ENCODE measurements at regions not wholly inside any gene's neighbourhood (a gene's known extent, or its start where the extent isn't known, plus 50 kb on each side); places are given as distances from the start of the nearest gene placed in this dataset.
"Not testable (repeated sequence)": the region's sequence is repeated elsewhere in the genome, so short reads cannot be mapped to it uniquely, and the experiment has no call there.

- H3K9ac ChIP-seq (ENCODE audit: low read depth, low read length), result no peak overlapping the region
- H3K4me1 ChIP-seq (ENCODE audit: insufficient read depth, low read length), result peaks cover 11% of the 10 kb centered on the region
- no peak overlapping the region for H3K27ac ChIP-seq (ENCODE audit: low read length)
Observed at GRCh38 chr2:145753041-145753608, 1233.2 kb upstream of the ZEB2 start.

GRCh38 chr2:145752091-145752806 lies 1232.3 kb upstream of the ZEB2 start:
- no peak overlapping the region for H3K9ac ChIP-seq (ENCODE audit: low read depth, low read length)
- no peaks in the 10 kb centered on the region for H3K27me3 ChIP-seq (ENCODE audit: insufficient read depth, low read length)
- no peaks in the 10 kb centered on the region for H3K36me3 ChIP-seq (ENCODE audit: insufficient read depth, low read depth, low read length)
- H3K27ac ChIP-seq (ENCODE audit: low read length), result no peak overlapping the region
- H3K9me3 ChIP-seq (ENCODE audit: insufficient read depth, low read depth, low read length), result no peaks in the 10 kb centered on the region
- H3K4me3 ChIP-seq (ENCODE audit: low read length), result no peak overlapping the region
- peaks cover 11% of the 10 kb centered on the region for H3K4me1 ChIP-seq (ENCODE audit: insufficient read depth, low read length)

More at GRCh38 chr2:145753041-145753608, 1233.2 kb upstream of the ZEB2 start:
- Histone ChIP-seq H3K4me3 (ENCODE audit: low read length) (no peak overlapping the region), H3K9me3 (ENCODE audit: insufficient read depth, low read depth, low read length) (no peaks in the 10 kb centered on the region), H3K27me3 (ENCODE audit: insufficient read depth, low read length) (no peaks in the 10 kb centered on the region), H3K36me3 (ENCODE audit: insufficient read depth, low read depth, low read length) (no peaks in the 10 kb centered on the region)

GRCh38 chr2:145751629-145752028 lies 1231.7 kb upstream of the ZEB2 start:
- no peaks in the 10 kb centered on the region for H3K27me3 ChIP-seq (ENCODE audit: insufficient read depth, low read length)
- no peaks in the 10 kb centered on the region for H3K36me3 ChIP-seq (ENCODE audit: insufficient read depth, low read depth, low read length)
- H3K4me3 ChIP-seq (ENCODE audit: low read length), result no peak overlapping the region
- no peaks in the 10 kb centered on the region for H3K9me3 ChIP-seq (ENCODE audit: insufficient read depth, low read depth, low read length)
- no peak overlapping the region for H3K27ac ChIP-seq (ENCODE audit: low read length)
- no peak overlapping the region for H3K9ac ChIP-seq (ENCODE audit: low read depth, low read length)
- H3K4me1 ChIP-seq (ENCODE audit: insufficient read depth, low read length), result peaks cover 11% of the 10 kb centered on the region

GRCh38 chr2:145751155-145751554 lies 1231.2 kb upstream of the ZEB2 start:
- no peaks in the 10 kb centered on the region for H3K9me3 ChIP-seq (ENCODE audit: insufficient read depth, low read depth, low read length)
- H3K4me1 ChIP-seq (ENCODE audit: insufficient read depth, low read length), result peaks cover 11% of the 10 kb centered on the region
- H3K36me3 ChIP-seq (ENCODE audit: insufficient read depth, low read depth, low read length), result no peaks in the 10 kb centered on the region
- H3K9ac ChIP-seq (ENCODE audit: low read depth, low read length), result no peak overlapping the region
- no peak overlapping the region for H3K27ac ChIP-seq (ENCODE audit: low read length)
- no peak overlapping the region for H3K4me3 ChIP-seq (ENCODE audit: low read length)
- no peaks in the 10 kb centered on the region for H3K27me3 ChIP-seq (ENCODE audit: insufficient read depth, low read length)

- Histone ChIP-seq H3K9me3 (ENCODE audit: insufficient read depth, low read depth, low read length) (no peaks in the 10 kb centered on the region), H3K4me1 (ENCODE audit: insufficient read depth, low read length) (peaks cover 11% of the 10 kb centered on the region), H3K27me3 (ENCODE audit: insufficient read depth, low read length) (no peaks in the 10 kb centered on the region), H3K27ac (ENCODE audit: low read length) (no peak overlapping the region), H3K36me3 (ENCODE audit: insufficient read depth, low read depth, low read length) (no peaks in the 10 kb centered on the region), H3K4me3 (ENCODE audit: low read length) (no peak overlapping the region), H3K9ac (ENCODE audit: low read depth, low read length) (no peak overlapping the region)
Observed at GRCh38 chr2:145750612-145751011, 1230.7 kb upstream of the ZEB2 start.

- peaks cover 11% of the 10 kb centered on the region for H3K4me1 ChIP-seq (ENCODE audit: insufficient read depth, low read length)
- no peak overlapping the region for H3K9ac ChIP-seq (ENCODE audit: low read depth, low read length)
- no peak overlapping the region for H3K4me3 ChIP-seq (ENCODE audit: low read length)
- no peaks in the 10 kb centered on the region for H3K36me3 ChIP-seq (ENCODE audit: insufficient read depth, low read depth, low read length)
- H3K27ac ChIP-seq (ENCODE audit: low read length), result no peak overlapping the region
- H3K27me3 ChIP-seq (ENCODE audit: insufficient read depth, low read length), result no peaks in the 10 kb centered on the region
- H3K9me3 ChIP-seq (ENCODE audit: insufficient read depth, low read depth, low read length), result no peaks in the 10 kb centered on the region
Observed at GRCh38 chr2:145750144-145750543, 1230.2 kb upstream of the ZEB2 start.

- H3K36me3 ChIP-seq (ENCODE audit: insufficient read depth, low read depth, low read length), result no peaks in the 10 kb centered on the region
- no peak overlapping the region for H3K4me3 ChIP-seq (ENCODE audit: low read length)
- H3K9me3 ChIP-seq (ENCODE audit: insufficient read depth, low read depth, low read length), result no peaks in the 10 kb centered on the region
- H3K4me1 ChIP-seq (ENCODE audit: insufficient read depth, low read length), result peaks cover 11% of the 10 kb centered on the region
- no peak overlapping the region for H3K9ac ChIP-seq (ENCODE audit: low read depth, low read length)
- no peak overlapping the region for H3K27ac ChIP-seq (ENCODE audit: low read length)
- H3K27me3 ChIP-seq (ENCODE audit: insufficient read depth, low read length), result no peaks in the 10 kb centered on the region
Observed at GRCh38 chr2:145749556-145749955, 1229.6 kb upstream of the ZEB2 start.

GRCh38 chr2:145748927-145749326 lies 1229.0 kb upstream of the ZEB2 start:
- Histone ChIP-seq H3K36me3 (ENCODE audit: insufficient read depth, low read depth, low read length) (no peaks in the 10 kb centered on the region), H3K4me3 (ENCODE audit: low read length) (no peak overlapping the region), H3K27ac (ENCODE audit: low read length) (no peak overlapping the region), H3K27me3 (ENCODE audit: insufficient read depth, low read length) (no peaks in the 10 kb centered on the region), H3K4me1 (ENCODE audit: insufficient read depth, low read length) (peaks cover 11% of the 10 kb centered on the region), H3K9me3 (ENCODE audit: insufficient read depth, low read depth, low read length) (no peaks in the 10 kb centered on the region), H3K9ac (ENCODE audit: low read depth, low read length) (no peak overlapping the region)

- H3K4me1 ChIP-seq (ENCODE audit: insufficient read depth, low read length), result peaks cover 10% of the 10 kb centered on the region
- H3K9ac ChIP-seq (ENCODE audit: low read depth, low read length), result no peak overlapping the region
Observed at GRCh38 chr2:145747715-145748114, 1227.8 kb upstream of the ZEB2 start.

GRCh38 chr2:145745387-145745721 lies 1225.4 kb upstream of the ZEB2 start:
- not testable (repeated sequence) for H3K27me3 ChIP-seq (ENCODE audit: insufficient read depth, low read length); H3K9ac ChIP-seq (ENCODE audit: low read depth, low read length); H3K27ac ChIP-seq (ENCODE audit: low read length); H3K4me1 ChIP-seq (ENCODE audit: insufficient read depth, low read length); H3K36me3 ChIP-seq (ENCODE audit: insufficient read depth, low read depth, low read length); H3K9me3 ChIP-seq (ENCODE audit: insufficient read depth, low read depth, low read length); H3K4me3 ChIP-seq (ENCODE audit: low read length)

More at GRCh38 chr2:145747715-145748114, 1227.8 kb upstream of the ZEB2 start:
- no peaks in the 10 kb centered on the region for H3K27me3 ChIP-seq (ENCODE audit: insufficient read depth, low read length)
- no peak overlapping the region for H3K27ac ChIP-seq (ENCODE audit: low read length)
- no peaks in the 10 kb centered on the region for H3K9me3 ChIP-seq (ENCODE audit: insufficient read depth, low read depth, low read length)
- H3K36me3 ChIP-seq (ENCODE audit: insufficient read depth, low read depth, low read length), result no peaks in the 10 kb centered on the region
- no peak overlapping the region for H3K4me3 ChIP-seq (ENCODE audit: low read length)

GRCh38 chr2:145744541-145745386 lies 1224.8 kb upstream of the ZEB2 start:
- Histone ChIP-seq H3K9me3 (ENCODE audit: insufficient read depth, low read depth, low read length) (no peaks in the 10 kb centered on the region), H3K27ac (ENCODE audit: low read length) (no peak overlapping the region), H3K4me3 (ENCODE audit: low read length) (no peak overlapping the region), H3K27me3 (ENCODE audit: insufficient read depth, low read length) (no peaks in the 10 kb centered on the region), H3K36me3 (ENCODE audit: insufficient read depth, low read depth, low read length) (no peaks in the 10 kb centered on the region), H3K9ac (ENCODE audit: low read depth, low read length) (no peak overlapping the region), H3K4me1 (ENCODE audit: insufficient read depth, low read length) (no peaks in the 10 kb centered on the region)

GRCh38 chr2:145743011-145743410 lies 1223.1 kb upstream of the ZEB2 start:
- no peak overlapping the region for H3K9ac ChIP-seq (ENCODE audit: low read depth, low read length)
- H3K36me3 ChIP-seq (ENCODE audit: insufficient read depth, low read depth, low read length), result no peaks in the 10 kb centered on the region
- H3K27me3 ChIP-seq (ENCODE audit: insufficient read depth, low read length), result no peaks in the 10 kb centered on the region
- no peaks in the 10 kb centered on the region for H3K9me3 ChIP-seq (ENCODE audit: insufficient read depth, low read depth, low read length)
- no peaks in the 10 kb centered on the region for H3K4me1 ChIP-seq (ENCODE audit: insufficient read depth, low read length)
- H3K4me3 ChIP-seq (ENCODE audit: low read length), result no peak overlapping the region
- no peak overlapping the region for H3K27ac ChIP-seq (ENCODE audit: low read length)
